K562 (cell line): ENCODE measurements at regions not wholly inside any gene's neighbourhood (a gene's known extent, or its start where the extent isn't known, plus 50 kb on each side); places are given as distances from the start of the nearest gene placed in this dataset.

Experiments used
- ATAC-seq: fragments of 200-7000 bp; cut with Tn5 transposase; 3 replicates; pipeline ENCODE4 v1.9.1; 2020; ENCODE audit warnings: moderate library complexity
- BruUV-seq: library from RNA; stranded (reverse); fragments of 400-500 nt; replicated peaks from 2 replicates; lab custom pipeline; 2021; lab: Mats Ljungman, UMichigan
- CTCF ChIA-PET: fragments of 300-600 bp; formaldehyde crosslinking; extraction: SDS; loops from one replicate; lab custom pipeline; 2021; ENCODE audit warnings: low intra/inter-chr PET ratio; lab: Yijun Ruan, JAX
- POLR2A ChIA-PET: fragments of 300-600, 350-650 bp; sonication (Branson Sonifier 250); formaldehyde crosslinking; extraction: SDS; loops from one replicate; lab custom pipeline; 2021; ENCODE audit warnings: antibody characterized with exemption, inconsistent platforms; lab: Yijun Ruan, JAX
- DNase-seq, 4 experiments: peaks; one replicate each; pipeline versions ENCODE4 v3.0.0 to v3.0.0-alpha.2; 2011 to 2018; ENCODE audit warnings: low spot score in 3 of 4, mixed read lengths in 3 of 4; ENCODE audit errors: extremely low read depth in 1 of 4
- FAIRE-seq: peaks from 2 replicates; lab custom pipeline; 2011; peaks lifted over from hg19 to GRCh38; lab: Jason Lieb, UNC
- H2AFZ ChIP-seq: 2 replicates; pipeline ENCODE4 v1.6.0; 2011; ENCODE audit warnings: low read depth, low read length, control low read depth, inconsistent platforms
- H3K27ac ChIP-seq: fragments of 200-600 bp; 3 replicates; pipeline ENCODE4 v1.8.0; 2011; ENCODE audit warnings: low read depth, mild to moderate bottlenecking, control low read depth, inconsistent platforms, low read length, moderate library complexity, mixed read lengths; ENCODE audit errors: extremely low read depth
- H3K27me3 ChIP-seq, 2 experiments: fragments of 300-600 bp in 1 of 2; 2 replicates in 1 of 2; 3 replicates in 1 of 2; pipeline versions ENCODE4 v1.6.0 to v1.8.0; 2011; ENCODE audit warnings: inconsistent platforms in 2 of 2, low read length in 2 of 2, mild to moderate bottlenecking in 1 of 2, mixed read lengths in 1 of 2, moderate library complexity in 1 of 2; ENCODE audit not compliant: control insufficient read depth in 2 of 2, insufficient read depth in 2 of 2
- H3K36me3 ChIP-seq: fragments of 300-600 bp; 3 replicates; pipeline ENCODE4 v1.8.0; 2011; ENCODE audit warnings: mild to moderate bottlenecking, low read length, inconsistent platforms; ENCODE audit not compliant: control insufficient read depth, insufficient read depth
- H3K4me1 ChIP-seq, 2 experiments: fragments of 200-600 bp in 1 of 2; replicated peaks in 1 of 2; 2 replicates in 1 of 2; 3 replicates in 1 of 2; pipeline versions ENCODE4 v1.5.1 to v1.8.0; 2011; ENCODE audit warnings: inconsistent platforms in 2 of 2, low read length in 2 of 2, mild to moderate bottlenecking in 1 of 2, mixed read lengths in 1 of 2, moderate library complexity in 1 of 2; ENCODE audit not compliant: control insufficient read depth in 2 of 2, insufficient read depth in 2 of 2
- H3K4me2 ChIP-seq: 2 replicates; pipeline ENCODE4 v1.6.1; 2011; ENCODE audit warnings: low read length, control low read depth, inconsistent platforms, mixed read lengths; ENCODE audit not compliant: insufficient read depth
- H3K4me3 ChIP-seq: fragments of 200-600 bp; sonication (generic), shearing (Covaris generic); 2 replicates; pipeline ENCODE4 v1.5.1; 2016; ENCODE audit warnings: control low read depth, inconsistent platforms
- H3K79me2 ChIP-seq: fragments of 200-600 bp; 3 replicates; pipeline ENCODE4 v1.8.0; 2011; ENCODE audit warnings: low read length, inconsistent platforms; ENCODE audit not compliant: control insufficient read depth, insufficient read depth
- H3K9ac ChIP-seq, 2 experiments: 2 replicates each; pipeline versions ENCODE4 v1.6.0 to v1.6.1; 2011; ENCODE audit warnings: low read depth in 2 of 2, low read length in 2 of 2, control low read depth in 1 of 2, inconsistent platforms in 1 of 2, mild to moderate bottlenecking in 1 of 2, mixed read lengths in 1 of 2; ENCODE audit not compliant: insufficient read depth in 1 of 2
- H3K9me1 ChIP-seq: one replicate; pipeline ENCODE4 v1.6.0; 2011; ENCODE audit warnings: inconsistent platforms, mild to moderate bottlenecking, low read length, moderate library complexity; ENCODE audit not compliant: control insufficient read depth, insufficient read depth
- H3K9me3 ChIP-seq: replicated peaks from 2 replicates; pipeline ENCODE4 v1.5.1; 2011; ENCODE audit warnings: low read depth, low read length, inconsistent platforms; ENCODE audit not compliant: control insufficient read depth, insufficient read depth
- H4K20me1 ChIP-seq: replicated peaks from 2 replicates; pipeline ENCODE4 v1.6.1; 2011; ENCODE audit warnings: low read length, inconsistent platforms, mixed read lengths; ENCODE audit not compliant: control insufficient read depth, insufficient read depth
- RBBP5 ChIP-seq: fragments of 200-600 bp; sonication (generic); IDR thresholded peaks from 2 replicates; pipeline ENCODE4 v1.6.1; 2012; ENCODE audit warnings: borderline replicate concordance, mild to moderate bottlenecking, low read length, control low read depth, inconsistent platforms; ENCODE audit not compliant: insufficient read depth, poor library complexity, severe bottlenecking
- SP2 ChIP-seq: IDR thresholded peaks from 2 replicates; pipeline ENCODE4 v1.6.1; 2011; ENCODE audit warnings: mild to moderate bottlenecking, low read depth, low read length, moderate library complexity; ENCODE audit not compliant: poor library complexity, severe bottlenecking; ENCODE audit errors: extremely low read depth
- ZNF282 ChIP-seq: sonication (generic); formaldehyde crosslinking; IDR thresholded peaks from 2 replicates; pipeline ENCODE4 v1.8.1; 2023; ENCODE audit warnings: missing genetic modification reagents
- WGBS: fragments of 100-300 bp; shearing (Covaris generic); methylation state at CpG from one replicate; pipeline ENCODE4 v1.1.6; 2016; ENCODE audit warnings: low coverage, mixed read lengths; ENCODE audit not compliant: insufficient coverage; ENCODE audit errors: missing lambda C conversion rate; 5-methylcytosine and 5-hydroxymethylcytosine counted together
- in situ Hi-C: fragments of 300-500 bp; cut with MboI; formaldehyde crosslinking; loops from 4 replicates; pipeline ENCODE4 v1.15.0; 2018; ENCODE audit warnings: inconsistent platforms, mixed read lengths
- intact Hi-C: fragments of 100-400 bp; cut with micrococcal nuclease; formaldehyde crosslinking; loops from 2 replicates; pipeline ENCODE4 v1.14.2; 2022
- TF ChIP-seq, protein P1 (sequence below), 2 experiments: fragments of 150-350 bp in 1 of 2; IDR thresholded peaks; 2 replicates each; pipeline ENCODE4 v1.6.1; 2012 to 2016; ENCODE audit warnings: low read depth in 2 of 2, low read length in 2 of 2, mild to moderate bottlenecking in 1 of 2, moderate library complexity in 1 of 2

GRCh38 chr14:54219261-54220070 lies 177.3 kb upstream of the CDKN3 start (continued):
- TF ChIP-seq, protein P1, sequence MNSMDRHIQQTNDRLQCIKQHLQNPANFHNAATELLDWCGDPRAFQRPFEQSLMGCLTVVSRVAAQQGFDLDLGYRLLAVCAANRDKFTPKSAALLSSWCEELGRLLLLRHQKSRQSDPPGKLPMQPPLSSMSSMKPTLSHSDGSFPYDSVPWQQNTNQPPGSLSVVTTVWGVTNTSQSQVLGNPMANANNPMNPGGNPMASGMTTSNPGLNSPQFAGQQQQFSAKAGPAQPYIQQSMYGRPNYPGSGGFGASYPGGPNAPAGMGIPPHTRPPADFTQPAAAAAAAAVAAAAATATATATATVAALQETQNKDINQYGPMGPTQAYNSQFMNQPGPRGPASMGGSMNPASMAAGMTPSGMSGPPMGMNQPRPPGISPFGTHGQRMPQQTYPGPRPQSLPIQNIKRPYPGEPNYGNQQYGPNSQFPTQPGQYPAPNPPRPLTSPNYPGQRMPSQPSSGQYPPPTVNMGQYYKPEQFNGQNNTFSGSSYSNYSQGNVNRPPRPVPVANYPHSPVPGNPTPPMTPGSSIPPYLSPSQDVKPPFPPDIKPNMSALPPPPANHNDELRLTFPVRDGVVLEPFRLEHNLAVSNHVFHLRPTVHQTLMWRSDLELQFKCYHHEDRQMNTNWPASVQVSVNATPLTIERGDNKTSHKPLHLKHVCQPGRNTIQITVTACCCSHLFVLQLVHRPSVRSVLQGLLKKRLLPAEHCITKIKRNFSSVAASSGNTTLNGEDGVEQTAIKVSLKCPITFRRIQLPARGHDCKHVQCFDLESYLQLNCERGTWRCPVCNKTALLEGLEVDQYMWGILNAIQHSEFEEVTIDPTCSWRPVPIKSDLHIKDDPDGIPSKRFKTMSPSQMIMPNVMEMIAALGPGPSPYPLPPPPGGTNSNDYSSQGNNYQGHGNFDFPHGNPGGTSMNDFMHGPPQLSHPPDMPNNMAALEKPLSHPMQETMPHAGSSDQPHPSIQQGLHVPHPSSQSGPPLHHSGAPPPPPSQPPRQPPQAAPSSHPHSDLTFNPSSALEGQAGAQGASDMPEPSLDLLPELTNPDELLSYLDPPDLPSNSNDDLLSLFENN (IDR thresholded peaks at IDR 0.05; ENCODE audit: low read depth in 2 of 2, low read length in 2 of 2), result no peak
- no peak for TF ChIP-seq SP2
- TF ChIP-seq, all 486 proteins: peak for 0

GRCh38 chr14:54220071-54220703 lies 176.6 kb upstream of the CDKN3 start:
- CTCF ChIA-PET, result no interaction called here
- H3K4me2 ChIP-seq, result no peak overlapping the region
- H3K9me1 ChIP-seq, result no peaks in the 10 kb centered on the region
- no peak for FAIRE-seq
- BruUV-seq, result no TSS peak
- H3K9me3 ChIP-seq, result no peaks in the 10 kb centered on the region
- ATAC-seq, result no peak
- H4K20me1 ChIP-seq, result no peaks in the 10 kb centered on the region
- no peak overlapping the region for H3K9ac ChIP-seq
- intact Hi-C loops, result no loop called here
- no peak for DNase-seq
- H3K79me2 ChIP-seq, result no peaks in the 10 kb centered on the region
- H3K27me3 ChIP-seq, result peaks cover 4 to 18% of the 10 kb centered on the region in 2 experiments; a peak in 3 of 5 replicates
- H3K4me3 ChIP-seq, result no peak overlapping the region
- TF ChIP-seq RBBP5 (no peak), ZNF282 (CRISPR knock-in tag) (no peak)
- TF ChIP-seq, all 486 proteins: peak for 0
- no peak overlapping the region for H2AFZ ChIP-seq
- no peak overlapping the region for H3K27ac ChIP-seq
- no peaks in the 10 kb centered on the region for H3K36me3 ChIP-seq
- WGBS, result 0% methylated on average over 6 of the region's 28 CpGs
- POLR2A ChIA-PET, result no interaction called here
- no peaks in the 10 kb centered on the region for H3K4me1 ChIP-seq
- in situ Hi-C loops, result no loop called here
